Sciatic nerve (tissue), 2 donors: ENCODE measurements at regions not wholly inside any gene's neighbourhood (a gene's known extent, or its start where the extent isn't known, plus 50 kb on each side); places are given as distances from the start of the nearest gene placed in this dataset.
"Not testable (repeated sequence)": the region's sequence is repeated elsewhere in the genome, so short reads cannot be mapped to it uniquely, and the experiment has no call there.

Experiments
- ATAC-seq: fragments of 200-7000 bp; cut with Tn5 transposase; one replicate; pipeline ENCODE4 v1.9.1; 2020; ENCODE audit warnings: mild to moderate bottlenecking, moderate library complexity
- DNase-seq: peaks from one replicate; pipeline ENCODE4 v3.0.0-alpha.2; 2020; ENCODE audit warnings: low spot score
- intact Hi-C: fragments of 100-400 bp; cut with DNase I; formaldehyde crosslinking; loops from one replicate; pipeline ENCODE4 v1.14.2; 2022
- donor health status: DM: no; HTN: no; CAD: no.
- donor health status: DM: no; HTN: no; CAD: no.

- no peak for DNase-seq
- intact Hi-C loops: no loop called here
- ATAC-seq: no peak
Observed at GRCh38 chr4:124873361-124874171, 161.0 kb upstream of the ANKRD50 start.

GRCh38 chr4:124872659-124873058 is 160.1 kb upstream of the ANKRD50 start:
- no peak for ATAC-seq
- intact Hi-C loops: no loop called here

GRCh38 chr4:124869961-124870495 is 157.5 kb upstream of the ANKRD50 start:
- DNase-seq: no peak
- no peak for ATAC-seq
- intact Hi-C loops: no loop called here

More at GRCh38 chr4:124872659-124873058, 160.1 kb upstream of the ANKRD50 start:
- DNase-seq: no peak

- no peak for DNase-seq
- intact Hi-C loops: no loop called here
Observed at GRCh38 chr4:124868495-124868894, 156.0 kb upstream of the ANKRD50 start.

GRCh38 chr4:124867536-124867935 is 155.0 kb upstream of the ANKRD50 start:
- DNase-seq (no peak), ATAC-seq (no peak)
- intact Hi-C loops: no loop called here

More at GRCh38 chr4:124868495-124868894, 156.0 kb upstream of the ANKRD50 start:
- peak; percentile 80 for ATAC-seq

GRCh38 chr4:124866301-124866700 is 153.8 kb upstream of the ANKRD50 start:
- ATAC-seq: no peak
- DNase-seq: no peak
- intact Hi-C loops: no loop called here

- intact Hi-C loops: no loop called here
- ATAC-seq: peak; percentile 62
- DNase-seq: no peak
Observed at GRCh38 chr4:124863040-124863545, 150.6 kb upstream of the ANKRD50 start.

- intact Hi-C loops: no loop called here
- peak; percentile 56 for ATAC-seq
- DNase-seq: no peak
Observed at GRCh38 chr4:124862261-124862660, 149.7 kb upstream of the ANKRD50 start.

- no peak for ATAC-seq
- intact Hi-C loops: no loop called here
- DNase-seq: no peak
Observed at GRCh38 chr4:124861761-124862160, 149.2 kb upstream of the ANKRD50 start.

- no peak for ATAC-seq
- DNase-seq: no peak
- intact Hi-C loops: no loop called here
Observed at GRCh38 chr4:124854968-124855367, 142.4 kb upstream of the ANKRD50 start.

- DNase-seq (no peak), ATAC-seq (no peak)
- intact Hi-C loops: no loop called here
Observed at GRCh38 chr4:124851741-124852140, 139.2 kb upstream of the ANKRD50 start.

GRCh38 chr4:124846306-124846705 is 133.8 kb upstream of the ANKRD50 start:
- intact Hi-C loops: no loop called here
- no peak for ATAC-seq
- no peak for DNase-seq

- DNase-seq (no peak), ATAC-seq (no peak)
- intact Hi-C loops: no loop called here
Observed at GRCh38 chr4:124839786-124840390, 127.4 kb upstream of the ANKRD50 start.

- no peak for DNase-seq
Observed at GRCh38 chr4:124833831-124834505, 121.4 kb upstream of the ANKRD50 start.

GRCh38 chr4:124828382-124828781 is 115.8 kb upstream of the ANKRD50 start:
- DNase-seq: no peak
- ATAC-seq: no peak
- intact Hi-C loops: no loop called here

More at GRCh38 chr4:124833831-124834505, 121.4 kb upstream of the ANKRD50 start:
- intact Hi-C loops: no loop called here
- ATAC-seq: no peak

- intact Hi-C loops: no loop called here
Observed at GRCh38 chr4:124817531-124817930, 105.0 kb upstream of the ANKRD50 start.

GRCh38 chr4:124812203-124812602 is 99.7 kb upstream of the ANKRD50 start:
- intact Hi-C loops, DNase-seq, ATAC-seq: not testable (repeated sequence)

More at GRCh38 chr4:124817531-124817930, 105.0 kb upstream of the ANKRD50 start:
- no peak for DNase-seq
- no peak for ATAC-seq

- intact Hi-C loops: no loop called here
- ATAC-seq (no peak), DNase-seq (no peak)
Observed at GRCh38 chr4:124810827-124811226, 98.3 kb upstream of the ANKRD50 start.

GRCh38 chr4:124807421-124807820 is 94.9 kb upstream of the ANKRD50 start:
- intact Hi-C loops: no loop called here
- DNase-seq (no peak), ATAC-seq (no peak)
